ENCODE measurements at regions not wholly inside any gene's neighbourhood (a gene's known extent, or its start where the extent isn't known, plus 50 kb on each side); places are given as distances from the start of the nearest gene placed in this dataset.
"Not testable (repeated sequence)": the region's sequence is repeated elsewhere in the genome, so short reads cannot be mapped to it uniquely, and the experiment has no call there.

DNA sequence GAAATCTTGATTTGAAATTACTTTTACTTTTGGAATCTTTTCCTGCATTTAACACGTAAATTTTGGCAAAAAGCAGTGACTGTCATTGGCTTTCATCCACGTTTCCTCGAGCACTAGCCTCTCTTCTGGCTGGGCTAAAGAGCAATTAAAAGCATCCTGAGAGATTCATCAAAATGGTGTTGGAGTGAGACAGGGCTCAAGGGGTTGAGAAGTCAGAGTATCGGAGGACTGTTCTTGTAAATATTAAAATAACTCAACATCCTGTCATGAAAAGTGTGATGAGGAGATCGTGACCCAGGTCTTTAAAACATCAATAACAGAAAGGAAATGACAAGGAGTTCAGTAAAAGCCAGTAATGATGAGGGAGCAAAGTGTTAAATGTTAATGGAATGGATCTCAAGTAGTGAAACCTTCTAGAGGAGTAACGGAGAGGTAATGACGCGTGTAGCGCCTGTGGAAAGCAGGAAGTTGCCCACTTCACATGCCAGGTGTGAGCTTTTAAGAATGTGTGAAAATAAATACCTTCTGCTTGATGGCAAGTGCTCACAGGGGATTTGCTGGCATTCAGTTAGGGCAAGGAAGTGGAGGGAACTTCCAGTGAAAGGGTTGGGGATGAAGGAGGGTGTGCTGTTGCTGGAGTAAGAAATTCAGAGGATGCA is 754.4 kb downstream of the ADCYAP1 start:
- no peak for DNase-seq (ENCODE audit: low read depth in 2 of 2)

- peak in 1 of 2 donors; percentile 6 for DNase-seq (ENCODE audit: low read depth in 2 of 2)
Measured at GRCh38 chr18:1663879-1664705, 759.4 kb downstream of the ADCYAP1 start.

DNA sequence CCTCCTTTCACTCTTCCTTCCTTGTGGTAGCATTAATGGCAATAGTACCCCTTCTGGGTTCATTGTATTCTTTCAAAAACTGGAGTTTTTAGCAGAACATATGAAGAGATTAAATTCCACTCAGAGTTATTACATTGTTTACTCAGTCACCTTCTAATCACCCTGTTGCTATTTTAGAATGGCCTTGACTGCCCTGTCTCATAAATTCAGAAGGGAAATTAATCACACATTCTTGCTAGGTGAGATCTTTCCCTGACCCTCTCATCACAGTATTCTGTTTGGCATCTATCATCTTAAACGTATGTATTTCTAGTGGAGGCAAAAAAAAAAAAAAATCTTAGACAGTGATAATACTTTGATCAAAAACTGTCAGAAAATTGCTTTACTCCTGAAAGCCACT is 760.4 kb downstream of the ADCYAP1 start:
- no peak for DNase-seq (ENCODE audit: low read depth in 2 of 2)

- DNase-seq (ENCODE audit: low read depth in 2 of 2), result no peak
Measured at GRCh38 chr18:1668279-1668678, 763.6 kb downstream of the ADCYAP1 start.

DNA sequence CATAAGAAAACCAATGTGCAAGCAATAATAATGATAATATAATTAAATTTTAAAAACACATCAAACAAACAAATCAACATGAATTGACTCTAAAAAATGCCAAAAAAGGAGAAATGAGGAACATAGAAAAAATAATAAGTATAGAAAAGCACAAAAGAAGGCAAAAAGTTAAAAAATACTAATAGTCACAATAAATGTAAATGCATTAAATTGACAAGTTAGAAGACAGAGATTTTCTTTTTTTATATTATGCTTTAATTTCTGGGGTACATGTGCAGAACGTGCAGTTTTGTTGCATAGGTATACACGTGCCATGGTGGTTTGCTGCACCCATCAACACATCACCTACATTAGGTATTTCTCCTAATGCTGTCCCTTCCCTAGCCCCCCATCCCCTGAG is 767.0 kb downstream of the ADCYAP1 start:
- not testable (repeated sequence) for DNase-seq (ENCODE audit: low read depth in 2 of 2)

DNA sequence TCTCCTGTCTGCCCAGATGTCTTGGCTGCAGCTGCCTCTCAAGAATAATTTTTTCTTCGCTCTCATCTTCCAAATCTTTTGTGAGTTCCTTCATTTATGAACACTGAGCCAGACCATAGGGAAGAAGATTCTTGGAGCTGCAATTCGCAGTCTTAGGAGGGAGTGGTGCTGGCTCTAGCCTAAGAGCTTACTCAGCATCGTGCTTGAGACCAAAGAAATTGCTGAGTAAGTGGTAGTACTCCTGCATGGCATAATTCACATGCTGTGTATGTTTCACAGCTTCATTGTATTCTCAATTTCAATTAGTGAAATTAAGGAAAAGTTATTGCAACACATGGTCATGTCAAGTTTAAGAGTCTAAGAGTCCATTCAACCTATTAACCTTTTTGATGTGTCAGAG is 771.7 kb downstream of the ADCYAP1 start:
- DNase-seq (ENCODE audit: low read depth in 2 of 2), result no peak

DNA sequence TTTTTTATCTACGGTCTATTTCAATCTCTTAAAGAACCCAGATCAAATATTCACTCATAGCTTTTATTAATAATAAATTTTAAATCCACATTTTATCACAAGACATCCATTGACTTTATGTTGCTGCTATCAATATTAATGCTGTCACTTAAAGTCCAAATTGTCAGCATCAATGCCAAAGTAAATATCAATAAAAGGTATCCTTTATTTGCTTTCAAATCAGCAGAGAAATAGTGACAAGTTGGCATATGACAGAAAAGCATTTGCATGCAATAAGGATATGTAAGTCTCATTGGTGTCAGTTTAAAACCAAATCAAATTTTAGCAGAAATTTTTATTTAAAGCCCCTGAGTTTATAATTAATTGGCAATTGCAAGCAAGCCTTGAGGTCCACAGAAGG is 775.4 kb downstream of the ADCYAP1 start:
- DNase-seq (ENCODE audit: low read depth in 2 of 2), result no peak

DNA sequence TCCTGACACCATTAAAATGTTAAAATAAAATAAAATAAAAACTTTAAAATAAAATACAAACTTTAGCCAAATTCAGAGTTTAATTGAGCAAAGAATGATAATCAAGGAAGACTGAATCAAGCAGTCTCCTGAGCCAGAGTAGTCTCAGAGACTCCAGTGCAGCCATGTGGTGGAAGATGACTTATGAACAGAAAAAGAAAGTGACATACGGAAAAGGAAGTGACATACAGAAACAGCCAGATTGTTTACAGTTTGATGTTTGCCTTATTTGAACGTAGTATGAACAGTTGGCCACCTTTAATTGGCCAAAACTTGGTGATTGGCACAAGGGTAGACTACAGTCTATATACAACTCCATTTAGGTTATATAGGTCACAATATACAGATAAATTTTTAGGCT is 787.2 kb downstream of the ADCYAP1 start:
- no peak for DNase-seq (ENCODE audit: low read depth in 2 of 2)

DNA sequence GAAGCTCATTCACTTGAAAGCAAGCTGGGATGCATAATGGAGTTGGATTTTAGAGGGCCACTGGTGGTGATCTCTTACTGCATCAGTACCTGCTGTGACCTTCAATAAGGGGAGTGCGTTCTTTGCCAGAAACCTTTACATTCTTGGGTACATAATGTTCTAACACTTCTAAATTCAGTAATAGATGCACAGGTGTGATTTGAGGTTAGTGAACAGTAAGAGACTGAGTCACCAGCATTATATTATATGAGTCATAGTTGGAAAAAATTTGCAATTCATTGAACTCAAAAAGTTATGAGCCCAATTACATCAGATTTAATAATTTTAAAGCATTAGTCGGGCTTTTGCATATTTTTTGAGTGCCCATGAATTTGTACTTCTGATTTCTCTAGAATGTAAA is 803.3 kb downstream of the ADCYAP1 start:
- no peak for DNase-seq (ENCODE audit: low read depth in 2 of 2)

GRCh38 chr18:1710114-1710513 is 805.4 kb downstream of the ADCYAP1 start:
- no peak for DNase-seq (ENCODE audit: low read depth in 2 of 2)

DNA sequence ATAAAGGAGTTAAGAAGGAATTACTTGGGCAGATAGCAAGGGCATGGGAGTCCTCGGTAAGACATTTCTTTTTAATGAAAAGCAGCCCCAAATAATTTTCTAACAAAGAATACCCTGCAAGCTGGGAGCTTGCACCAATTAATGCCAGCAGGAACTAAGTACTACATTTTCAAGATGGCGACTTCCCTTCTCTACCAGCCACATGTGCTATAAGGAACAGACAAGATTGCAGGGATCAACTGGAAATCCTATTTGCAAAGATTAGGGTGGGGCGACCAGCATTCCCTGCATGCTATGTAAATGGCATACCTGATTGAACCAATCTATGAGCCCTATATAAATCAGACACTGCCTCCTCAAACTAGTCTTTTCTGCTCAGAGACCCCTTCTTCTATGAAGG is 827.5 kb downstream of the ADCYAP1 start:
- DNase-seq (ENCODE audit: low read depth in 2 of 2), result no peak

- DNase-seq (ENCODE audit: low read depth in 2 of 2), result no peak
Measured at GRCh38 chr18:1746131-1746530, 825.2 kb downstream of the METTL4 start.

DNA sequence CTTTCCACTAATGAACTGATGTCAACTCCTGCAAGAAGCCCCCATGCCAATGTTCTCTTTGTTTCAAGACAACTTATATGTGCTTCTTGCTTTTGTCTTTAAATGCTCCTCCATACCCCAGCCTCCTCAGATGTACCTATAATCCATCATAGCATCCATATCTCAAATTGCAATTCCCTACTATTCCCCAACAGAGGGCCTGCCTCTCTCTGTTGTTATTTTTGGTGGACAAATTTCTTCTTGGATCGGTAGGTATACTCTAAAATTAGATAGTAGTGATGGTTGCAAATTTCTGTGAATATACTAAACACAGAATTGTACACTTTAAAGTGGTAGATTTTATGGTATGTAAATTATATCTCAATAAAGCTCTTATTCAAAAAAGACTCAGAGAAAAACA is 820.1 kb downstream of the METTL4 start:
- no peak for DNase-seq (ENCODE audit: low read depth in 2 of 2)

- no peak for DNase-seq (ENCODE audit: low read depth in 2 of 2)
Measured at GRCh38 chr18:1760901-1761300, 810.4 kb downstream of the METTL4 start.

DNA sequence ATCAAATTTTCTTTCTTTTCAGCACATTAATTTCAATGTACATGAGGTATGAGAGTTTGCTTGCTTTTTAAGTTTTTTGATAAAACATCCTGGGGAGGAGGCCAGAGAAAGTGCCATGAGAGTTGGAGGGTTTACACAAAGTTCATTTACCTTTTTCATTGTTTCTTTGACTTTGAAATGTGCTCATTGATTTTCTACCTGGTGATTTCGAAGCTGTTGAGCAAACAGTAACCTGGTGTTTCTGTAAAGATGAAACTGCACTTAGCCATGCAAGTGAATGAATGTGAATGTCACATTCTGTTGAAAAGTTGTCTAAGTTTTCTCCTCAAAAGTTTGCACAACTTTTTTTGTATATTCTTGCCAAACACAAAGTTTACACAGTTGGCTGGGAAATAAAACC is 797.0 kb downstream of the METTL4 start:
- DNase-seq (ENCODE audit: low read depth in 2 of 2), result no peak

DNA sequence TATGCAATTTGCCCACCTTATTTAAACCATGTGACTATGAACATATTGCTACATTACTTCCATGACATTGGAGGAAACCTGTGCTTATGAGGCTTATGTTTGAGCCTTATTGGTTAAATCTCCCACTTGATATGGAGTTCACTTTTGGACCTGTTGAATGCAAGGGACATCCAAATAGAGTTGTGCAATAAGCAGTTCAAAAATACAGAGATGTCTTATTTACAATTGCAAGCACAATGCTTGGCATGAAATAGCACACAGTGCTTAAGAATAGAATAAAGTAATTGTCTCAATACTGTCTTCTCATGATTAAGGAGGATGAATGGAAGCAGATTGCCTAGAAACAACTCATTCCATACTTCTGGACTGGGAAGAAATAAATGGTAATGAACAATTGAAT is 793.5 kb downstream of the METTL4 start:
- DNase-seq (ENCODE audit: low read depth in 2 of 2), result no peak

- DNase-seq (ENCODE audit: low read depth in 2 of 2), result no peak
Measured at GRCh38 chr18:1778496-1779178, 792.7 kb downstream of the METTL4 start.

- no peak for DNase-seq (ENCODE audit: low read depth in 2 of 2)
Measured at GRCh38 chr18:1779587-1779986, 791.7 kb downstream of the METTL4 start.

DNA sequence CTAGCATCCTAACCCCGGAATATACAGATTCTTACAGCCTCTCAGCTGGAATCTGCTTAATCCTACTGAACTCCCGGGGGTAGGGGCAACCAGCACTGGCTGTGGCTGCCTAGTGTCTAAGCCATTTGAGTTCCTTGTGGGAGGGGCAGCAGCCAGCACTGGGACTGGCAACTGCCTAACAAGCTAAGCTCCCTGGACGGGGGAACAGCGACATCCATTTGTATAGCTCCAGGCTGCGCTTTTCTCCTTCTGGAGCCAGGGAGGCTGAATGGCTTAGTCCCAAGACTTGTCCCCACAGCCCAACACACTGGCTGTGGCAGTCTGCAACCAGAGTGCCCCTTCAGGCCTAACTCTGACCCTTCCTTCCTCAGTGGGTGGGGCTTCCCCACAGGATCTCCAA is 787.2 kb downstream of the METTL4 start:
- DNase-seq (ENCODE audit: low read depth in 2 of 2), result no peak

- DNase-seq (ENCODE audit: low read depth in 2 of 2), result not testable (repeated sequence)
Measured at GRCh38 chr18:1785980-1786379, 785.3 kb downstream of the METTL4 start.

DNA sequence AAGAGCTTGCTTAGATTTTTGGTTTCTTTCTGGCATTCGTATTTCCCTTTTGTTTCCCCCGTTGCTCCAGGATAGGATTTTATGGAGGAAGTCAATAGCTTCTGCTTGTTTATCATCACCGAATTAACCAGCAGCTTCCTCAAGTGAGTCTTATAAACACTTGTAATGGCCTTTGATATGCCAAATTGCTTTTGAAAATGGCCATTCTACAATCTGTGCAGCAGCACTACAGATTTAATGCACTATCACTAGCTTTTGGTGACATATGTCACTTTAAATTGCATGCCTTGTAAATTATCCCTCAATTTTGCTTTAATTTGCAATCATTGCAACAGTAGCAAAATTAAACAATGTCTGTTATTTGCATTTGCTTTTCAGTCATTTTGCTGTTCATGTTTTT is 774.7 kb downstream of the METTL4 start:
- DNase-seq (ENCODE audit: low read depth in 2 of 2), result no peak

GRCh38 chr18:1797235-1797634 is 774.1 kb downstream of the METTL4 start:
- DNase-seq (ENCODE audit: low read depth in 2 of 2), result no peak

DNA sequence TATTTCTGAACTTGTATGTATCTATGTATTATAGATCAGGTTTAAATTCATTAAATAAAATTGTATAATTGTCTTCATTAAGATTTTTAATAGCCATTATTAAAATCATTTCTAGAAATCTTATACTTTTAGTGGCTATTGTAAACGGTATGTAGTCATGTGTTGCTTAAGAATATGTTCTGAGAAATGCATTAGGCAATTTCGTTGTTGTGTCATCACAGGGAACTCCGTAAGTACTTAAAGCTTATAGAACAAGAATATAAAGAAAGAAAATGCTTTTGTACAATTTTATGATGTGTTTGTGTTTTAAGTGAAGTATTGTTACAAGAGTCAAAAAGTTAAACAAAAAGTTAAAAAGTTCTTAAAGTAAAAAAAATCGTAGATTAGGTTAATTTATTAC is 765.8 kb downstream of the METTL4 start:
- no peak for DNase-seq (ENCODE audit: low read depth in 2 of 2)

Measured in dermis microvascular lymphatic vessel endothelial cell (primary cell).